ENCODE measurements at regions not wholly inside any gene's neighbourhood (a gene's known extent, or its start where the extent isn't known, plus 50 kb on each side); places are given as distances from the start of the nearest gene placed in this dataset.

GRCh38 chr4:43547561-43547960 is 655.0 kb downstream of the GRXCR1 start:
- DNase-seq: no peak
- H3K27ac ChIP-seq (ENCODE audit: insufficient read depth in 1 of 2, low read depth in 1 of 2, low read length in 2 of 2, poor library complexity in 1 of 2, severe bottlenecking in 2 of 2): no peak overlapping the region
- H3K9me3 ChIP-seq (ENCODE audit: control extremely low read depth in 1 of 5, control insufficient read depth in 4 of 5, insufficient read depth in 2 of 5, low read depth in 1 of 5, low read length in 4 of 5): peaks cover 0 to 6% (median 0%) of the 10 kb centered on the region in 5 experiments
- ChIA-PET POLR2A (no interaction called here), CTCF (no interaction called here)
- no peaks in the 10 kb centered on the region for H3K27me3 ChIP-seq (replicated peaks in 2 of 5; ENCODE audit: control insufficient read depth in 4 of 5, insufficient read depth in 5 of 5, low read length in 4 of 5)
- no peaks in the 10 kb centered on the region for H3K4me1 ChIP-seq (ENCODE audit: control extremely low read depth in 1 of 4, control insufficient read depth in 4 of 4, insufficient read depth in 4 of 4, low read length in 3 of 4)
- WGBS (ENCODE audit: insufficient coverage): no CpG with 5 or more reads among the region's 1 CpG
- H3K4me3 ChIP-seq (ENCODE audit: control insufficient read depth in 1 of 7, extremely low read depth in 1 of 7, insufficient read depth in 4 of 7, low read depth in 2 of 7, low read length in 6 of 7): no peak overlapping the region
- no peaks in the 10 kb centered on the region for H3K36me3 ChIP-seq (ENCODE audit: control insufficient read depth in 4 of 4, insufficient read depth in 4 of 4, low read length in 3 of 4)

DNA sequence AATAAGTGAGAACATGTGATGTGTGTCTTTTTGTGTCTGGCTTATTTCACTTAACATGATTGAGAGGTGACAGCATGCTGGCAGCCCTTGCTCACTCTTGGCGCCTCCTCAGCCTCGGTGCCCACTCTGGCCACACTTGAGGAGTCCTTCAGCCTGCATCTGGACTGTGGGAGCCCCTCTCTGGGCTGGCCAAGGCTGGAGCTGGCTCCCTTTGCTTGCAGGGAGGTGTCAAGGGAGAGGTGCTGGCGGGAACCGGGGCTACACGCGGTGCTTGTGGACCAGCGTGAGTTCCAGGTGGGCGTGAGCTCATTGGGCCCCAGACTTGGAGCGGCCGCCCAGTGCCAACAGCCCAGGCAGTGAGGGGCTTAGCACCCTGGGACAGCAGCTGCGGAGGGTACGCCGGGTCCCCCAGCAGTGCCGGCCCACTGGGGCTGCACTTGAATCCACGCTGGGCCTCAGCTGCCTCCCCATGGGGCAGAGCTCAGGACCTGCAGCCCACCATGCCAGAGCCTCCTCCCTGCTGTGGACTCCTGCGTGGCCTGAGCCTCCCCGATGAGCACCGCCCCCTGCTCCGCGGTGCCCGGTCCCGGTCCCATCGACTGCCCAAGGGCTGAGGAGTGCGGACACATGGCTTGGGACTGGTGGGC is 658.6 kb downstream of the GRXCR1 start:
- 87% methylated on average over 24 of the region's 24 CpGs for WGBS (ENCODE audit: insufficient coverage)

GRCh38 chr4:43556262-43556661 is 663.7 kb downstream of the GRXCR1 start:
- WGBS (ENCODE audit: insufficient coverage): 86% methylated on average over 1 of the region's 1 CpG
- no peaks in the 10 kb centered on the region for H3K27me3 ChIP-seq (replicated peaks in 2 of 5; ENCODE audit: control insufficient read depth in 4 of 5, insufficient read depth in 5 of 5, low read length in 4 of 5)
- ChIA-PET POLR2A (no interaction called here), CTCF (interaction anchor here (1.3 kb wide), 1 partner anchor 12 kb away, joined by 3 read pairs; no protein-coding TSS in a partner anchor)
- no peaks in the 10 kb centered on the region for H3K4me1 ChIP-seq (ENCODE audit: control extremely low read depth in 1 of 4, control insufficient read depth in 4 of 4, insufficient read depth in 4 of 4, low read length in 3 of 4)
- H3K9me3 ChIP-seq (ENCODE audit: control extremely low read depth in 1 of 5, control insufficient read depth in 4 of 5, insufficient read depth in 2 of 5, low read depth in 1 of 5, low read length in 4 of 5): peaks cover 0 to 6% (median 0%) of the 10 kb centered on the region in 5 experiments
- H3K36me3 ChIP-seq (ENCODE audit: control insufficient read depth in 4 of 4, insufficient read depth in 4 of 4, low read length in 3 of 4): no peaks in the 10 kb centered on the region
- H3K4me3 ChIP-seq (ENCODE audit: control insufficient read depth in 1 of 7, extremely low read depth in 1 of 7, insufficient read depth in 4 of 7, low read depth in 2 of 7, low read length in 6 of 7): no peak overlapping the region
- DNase-seq: no peak
- H3K27ac ChIP-seq (ENCODE audit: insufficient read depth in 1 of 2, low read depth in 1 of 2, low read length in 2 of 2, poor library complexity in 1 of 2, severe bottlenecking in 2 of 2): no peak overlapping the region

More for the DNA sequence above, 658.6 kb downstream of the GRXCR1 start:
- CTCF ChIA-PET: no interaction called here
- peaks cover 0 to 8% (median 0%) of the 10 kb centered on the region in 5 experiments for H3K9me3 ChIP-seq (ENCODE audit: control extremely low read depth in 1 of 5, control insufficient read depth in 4 of 5, insufficient read depth in 2 of 5, low read depth in 1 of 5, low read length in 4 of 5)
- no peak overlapping the region for H3K27ac ChIP-seq (ENCODE audit: insufficient read depth in 1 of 2, low read depth in 1 of 2, low read length in 2 of 2, poor library complexity in 1 of 2, severe bottlenecking in 2 of 2)
- no peaks in the 10 kb centered on the region for H3K27me3 ChIP-seq (replicated peaks in 2 of 5; ENCODE audit: control insufficient read depth in 4 of 5, insufficient read depth in 5 of 5, low read length in 4 of 5)
- no peak overlapping the region for H3K4me3 ChIP-seq (ENCODE audit: control insufficient read depth in 1 of 7, extremely low read depth in 1 of 7, insufficient read depth in 4 of 7, low read depth in 2 of 7, low read length in 6 of 7)
- no peak for DNase-seq
- H3K4me1 ChIP-seq (ENCODE audit: control extremely low read depth in 1 of 4, control insufficient read depth in 4 of 4, insufficient read depth in 4 of 4, low read length in 3 of 4): no peaks in the 10 kb centered on the region
- POLR2A ChIA-PET: no interaction called here
- no peaks in the 10 kb centered on the region for H3K36me3 ChIP-seq (ENCODE audit: control insufficient read depth in 4 of 4, insufficient read depth in 4 of 4, low read length in 3 of 4)

DNA sequence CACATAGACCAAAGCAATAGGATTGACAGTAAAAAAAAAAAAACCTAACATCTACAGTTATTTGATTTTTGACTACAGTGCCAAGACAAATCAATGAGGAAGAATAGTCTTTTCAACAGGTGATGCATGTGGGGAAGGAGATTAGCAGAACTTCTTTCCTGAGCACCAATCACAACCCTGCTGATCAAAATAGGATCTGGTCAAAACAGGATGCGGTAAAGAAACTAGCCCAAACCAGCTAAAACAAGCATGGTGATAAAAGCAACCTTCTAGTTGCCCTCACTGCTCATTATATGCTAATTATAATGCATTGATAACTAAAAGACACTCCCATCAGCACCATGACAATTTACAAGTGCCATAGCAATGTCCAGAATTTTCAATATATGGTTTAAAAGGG is 667.5 kb downstream of the GRXCR1 start:
- Histone ChIP-seq H3K27me3 (replicated peaks in 2 of 5; ENCODE audit: control insufficient read depth in 4 of 5, insufficient read depth in 5 of 5, low read length in 4 of 5) (no peaks in the 10 kb centered on the region), H3K4me3 (ENCODE audit: control insufficient read depth in 1 of 7, extremely low read depth in 1 of 7, insufficient read depth in 4 of 7, low read depth in 2 of 7, low read length in 6 of 7) (no peak overlapping the region), H3K27ac (ENCODE audit: insufficient read depth in 1 of 2, low read depth in 1 of 2, low read length in 2 of 2, poor library complexity in 1 of 2, severe bottlenecking in 2 of 2) (no peak overlapping the region), H3K4me1 (ENCODE audit: control extremely low read depth in 1 of 4, control insufficient read depth in 4 of 4, insufficient read depth in 4 of 4, low read length in 3 of 4) (no peaks in the 10 kb centered on the region), H3K36me3 (ENCODE audit: control insufficient read depth in 4 of 4, insufficient read depth in 4 of 4, low read length in 3 of 4) (no peaks in the 10 kb centered on the region), H3K9me3 (ENCODE audit: control extremely low read depth in 1 of 5, control insufficient read depth in 4 of 5, insufficient read depth in 2 of 5, low read depth in 1 of 5, low read length in 4 of 5) (peaks cover 0 to 4% (median 0%) of the 10 kb centered on the region in 5 experiments)
- CTCF ChIA-PET: no interaction called here
- WGBS (ENCODE audit: insufficient coverage): 83% methylated on average over 1 of the region's 1 CpG
- no peak for DNase-seq
- POLR2A ChIA-PET: no interaction called here

DNA sequence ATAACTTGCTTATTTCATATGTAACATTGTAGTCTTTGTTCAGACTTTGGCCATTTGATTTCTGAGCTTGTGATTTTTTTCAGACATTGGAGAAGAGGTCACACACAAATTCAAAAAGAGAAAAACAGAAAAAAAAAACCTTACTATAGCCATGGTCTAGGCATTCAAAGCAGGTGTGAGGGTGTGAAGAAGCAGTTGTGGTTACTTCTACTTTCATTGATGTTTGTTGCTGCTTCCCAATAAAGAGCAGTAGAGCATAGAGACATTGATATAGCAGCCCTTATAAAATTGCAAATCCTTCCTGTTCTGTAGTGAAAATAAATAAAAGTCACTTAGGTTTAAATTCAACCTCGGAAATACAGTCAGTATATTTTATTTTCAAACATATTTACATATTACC is 671.6 kb downstream of the GRXCR1 start:
- ChIA-PET POLR2A (no interaction called here), CTCF (no interaction called here)
- no peak for DNase-seq
- no peak overlapping the region for H3K27ac ChIP-seq (ENCODE audit: insufficient read depth in 1 of 2, low read depth in 1 of 2, low read length in 2 of 2, poor library complexity in 1 of 2, severe bottlenecking in 2 of 2)
- no CpG with 5 or more reads among the region's 1 CpG for WGBS (ENCODE audit: insufficient coverage)
- H3K9me3 ChIP-seq (ENCODE audit: control extremely low read depth in 1 of 5, control insufficient read depth in 4 of 5, insufficient read depth in 2 of 5, low read depth in 1 of 5, low read length in 4 of 5): no peaks in the 10 kb centered on the region
- H3K4me3 ChIP-seq (ENCODE audit: control insufficient read depth in 1 of 7, extremely low read depth in 1 of 7, insufficient read depth in 4 of 7, low read depth in 2 of 7, low read length in 6 of 7): no peak overlapping the region
- no peaks in the 10 kb centered on the region for H3K36me3 ChIP-seq (ENCODE audit: control insufficient read depth in 4 of 4, insufficient read depth in 4 of 4, low read length in 3 of 4)
- H3K27me3 ChIP-seq (replicated peaks in 2 of 5; ENCODE audit: control insufficient read depth in 4 of 5, insufficient read depth in 5 of 5, low read length in 4 of 5): no peaks in the 10 kb centered on the region
- no peaks in the 10 kb centered on the region for H3K4me1 ChIP-seq (ENCODE audit: control extremely low read depth in 1 of 4, control insufficient read depth in 4 of 4, insufficient read depth in 4 of 4, low read length in 3 of 4)

GRCh38 chr4:43564591-43564990 is 672.1 kb downstream of the GRXCR1 start:
- Histone ChIP-seq H3K36me3 (ENCODE audit: control insufficient read depth in 4 of 4, insufficient read depth in 4 of 4, low read length in 3 of 4) (no peaks in the 10 kb centered on the region), H3K4me1 (ENCODE audit: control extremely low read depth in 1 of 4, control insufficient read depth in 4 of 4, insufficient read depth in 4 of 4, low read length in 3 of 4) (no peaks in the 10 kb centered on the region), H3K27me3 (replicated peaks in 2 of 5; ENCODE audit: control insufficient read depth in 4 of 5, insufficient read depth in 5 of 5, low read length in 4 of 5) (no peaks in the 10 kb centered on the region), H3K9me3 (ENCODE audit: control extremely low read depth in 1 of 5, control insufficient read depth in 4 of 5, insufficient read depth in 2 of 5, low read depth in 1 of 5, low read length in 4 of 5) (no peaks in the 10 kb centered on the region), H3K27ac (ENCODE audit: insufficient read depth in 1 of 2, low read depth in 1 of 2, low read length in 2 of 2, poor library complexity in 1 of 2, severe bottlenecking in 2 of 2) (no peak overlapping the region), H3K4me3 (ENCODE audit: control insufficient read depth in 1 of 7, extremely low read depth in 1 of 7, insufficient read depth in 4 of 7, low read depth in 2 of 7, low read length in 6 of 7) (no peak overlapping the region)
- POLR2A ChIA-PET: no interaction called here
- DNase-seq: no peak
- CTCF ChIA-PET: no interaction called here

DNA sequence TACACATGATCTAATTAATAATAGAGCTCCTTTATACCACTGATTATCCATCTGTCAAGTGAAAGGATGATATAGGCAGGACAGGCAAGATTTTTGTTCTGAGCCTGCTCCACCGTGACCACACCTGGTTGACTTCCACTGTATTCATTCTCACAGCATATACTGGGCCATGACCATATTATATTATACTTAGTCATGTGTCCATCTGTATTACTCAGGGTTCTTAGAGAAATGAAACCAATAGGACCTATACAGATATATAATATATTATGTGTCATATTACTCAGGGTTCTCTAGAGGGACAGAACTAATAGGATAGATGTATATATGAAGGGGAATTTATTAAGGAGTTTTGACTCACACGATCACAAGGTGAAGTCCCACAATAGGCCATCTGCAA is 675.1 kb downstream of the GRXCR1 start:
- Histone ChIP-seq H3K4me1 (ENCODE audit: control extremely low read depth in 1 of 4, control insufficient read depth in 4 of 4, insufficient read depth in 4 of 4, low read length in 3 of 4) (no peaks in the 10 kb centered on the region), H3K4me3 (ENCODE audit: control insufficient read depth in 1 of 7, extremely low read depth in 1 of 7, insufficient read depth in 4 of 7, low read depth in 2 of 7, low read length in 6 of 7) (no peak overlapping the region), H3K9me3 (ENCODE audit: control extremely low read depth in 1 of 5, control insufficient read depth in 4 of 5, insufficient read depth in 2 of 5, low read depth in 1 of 5, low read length in 4 of 5) (no peaks in the 10 kb centered on the region), H3K36me3 (ENCODE audit: control insufficient read depth in 4 of 4, insufficient read depth in 4 of 4, low read length in 3 of 4) (no peaks in the 10 kb centered on the region), H3K27me3 (replicated peaks in 2 of 5; ENCODE audit: control insufficient read depth in 4 of 5, insufficient read depth in 5 of 5, low read length in 4 of 5) (no peaks in the 10 kb centered on the region), H3K27ac (ENCODE audit: insufficient read depth in 1 of 2, low read depth in 1 of 2, low read length in 2 of 2, poor library complexity in 1 of 2, severe bottlenecking in 2 of 2) (no peak overlapping the region)
- no peak for DNase-seq
- 100% methylated on average over 1 of the region's 2 CpGs for WGBS (ENCODE audit: insufficient coverage)
- POLR2A ChIA-PET: no interaction called here
- CTCF ChIA-PET: interaction anchor here (0.9 kb wide), 1 partner anchor 270 kb away, joined by 3 read pairs; no protein-coding TSS in a partner anchor
